Keratinocyte (primary cell): ENCODE measurements at regions not wholly inside any gene's neighbourhood (a gene's known extent, or its start where the extent isn't known, plus 50 kb on each side); places are given as distances from the start of the nearest gene placed in this dataset.

Experiments
- DNase-seq: peaks from one replicate; pipeline ENCODE4 v3.0.0-alpha.2; 2011; ENCODE audit warnings: low read depth, missing footprints, low spot score
- FAIRE-seq: peaks from 2 replicates; lab custom pipeline; 2011; peaks lifted over from hg19 to GRCh38; lab: Jason Lieb, UNC
- H2AFZ ChIP-seq: 2 replicates; pipeline ENCODE4 v1.6.0; 2012; ENCODE audit warnings: low read length, control low read depth, inconsistent platforms; ENCODE audit not compliant: control insufficient read depth
- H3K27ac ChIP-seq: 2 replicates; pipeline ENCODE4 v1.5.1; 2011; ENCODE audit warnings: low read length; ENCODE audit not compliant: control insufficient read depth, insufficient read depth
- H3K27me3 ChIP-seq: 3 replicates; pipeline ENCODE4 v1.6.0; 2011; ENCODE audit warnings: low read length; ENCODE audit not compliant: control insufficient read depth, insufficient read depth; ENCODE audit errors: extremely low read depth
- H3K36me3 ChIP-seq, 2 experiments: 2 replicates in 1 of 2; 3 replicates in 1 of 2; pipeline ENCODE4 v1.5.1; 2011; ENCODE audit warnings: low read length in 2 of 2, mild to moderate bottlenecking in 1 of 2; ENCODE audit not compliant: control insufficient read depth in 2 of 2, insufficient read depth in 2 of 2; ENCODE audit errors: extremely low read depth in 1 of 2
- H3K4me1 ChIP-seq: 3 replicates; pipeline ENCODE4 v1.5.1; 2011; ENCODE audit warnings: low read length; ENCODE audit not compliant: control insufficient read depth, insufficient read depth; ENCODE audit errors: extremely low read depth
- H3K4me2 ChIP-seq: 3 replicates; pipeline ENCODE4 v1.6.0; 2011; ENCODE audit warnings: low read depth, low read length; ENCODE audit not compliant: control insufficient read depth, insufficient read depth; ENCODE audit errors: extremely low read depth
- H3K4me3 ChIP-seq, 3 experiments: fragments of 200-600 bp in 1 of 3; sonication (generic) in 1 of 3; 2 replicates in 2 of 3; 3 replicates in 1 of 3; pipeline ENCODE4 v1.5.1; 2011 to 2016; ENCODE audit warnings: low read length in 3 of 3, mild to moderate bottlenecking in 3 of 3, control low read depth in 2 of 3, inconsistent platforms in 1 of 3, low read depth in 1 of 3, mixed read lengths in 1 of 3, mixed run types in 1 of 3, moderate library complexity in 1 of 3; ENCODE audit not compliant: control insufficient read depth in 2 of 3, insufficient read depth in 2 of 3; ENCODE audit errors: extremely low read depth in 1 of 3
- H3K79me2 ChIP-seq: 2 replicates; pipeline ENCODE4 v1.6.0; 2012; ENCODE audit warnings: low read length; ENCODE audit not compliant: control insufficient read depth, insufficient read depth
- H3K9ac ChIP-seq: 3 replicates; pipeline ENCODE4 v1.6.0; 2011; ENCODE audit warnings: low read length; ENCODE audit not compliant: control insufficient read depth, insufficient read depth; ENCODE audit errors: extremely low read depth
- H3K9me1 ChIP-seq: 3 replicates; pipeline ENCODE4 v1.6.0; 2011; ENCODE audit warnings: low read length; ENCODE audit not compliant: control insufficient read depth, insufficient read depth; ENCODE audit errors: extremely low read depth
- H3K9me3 ChIP-seq: 2 replicates; pipeline ENCODE4 v1.5.1; 2012; ENCODE audit warnings: low read depth, low read length; ENCODE audit not compliant: control insufficient read depth
- H4K20me1 ChIP-seq: 3 replicates; pipeline ENCODE4 v1.6.0; 2011; ENCODE audit warnings: low read length; ENCODE audit not compliant: control insufficient read depth, insufficient read depth; ENCODE audit errors: extremely low read depth
- CTCF ChIP-seq, 3 experiments: IDR thresholded peaks in 1 of 3; conservative IDR thresholded peaks in 1 of 3; optimal IDR thresholded peaks in 1 of 3; 2 replicates in 2 of 3; 3 replicates in 1 of 3; pipeline versions ENCODE3 to v1.5.1; 2011; ENCODE audit warnings: low read length in 3 of 3, mild to moderate bottlenecking in 3 of 3, moderate library complexity in 2 of 3, control low read depth in 1 of 3, inconsistent platforms in 1 of 3; ENCODE audit not compliant: insufficient read depth in 2 of 3; ENCODE audit errors: extremely low read depth in 1 of 3
- EZH2 ChIP-seq: IDR thresholded peaks from one replicate; pipeline ENCODE4 v1.6.1; 2012; ENCODE audit warnings: inconsistent platforms, mild to moderate bottlenecking, low read length, moderate library complexity
- dilution Hi-C: fragments of 300-500 bp; cut with MboI; formaldehyde crosslinking; loops from one replicate; pipeline ENCODE4 v1.7.0; 2020; ENCODE audit warnings: low sequenced_read_pairs; ENCODE audit not compliant: extremely low pct_ligation_motif_present

- no peak overlapping the region for H3K9ac ChIP-seq
- H3K27ac ChIP-seq = no peak overlapping the region
- H3K4me1 ChIP-seq = peaks cover 2% of the 10 kb centered on the region
- no peak overlapping the region for H3K4me2 ChIP-seq
- dilution Hi-C loops = no loop called here
- H3K79me2 ChIP-seq = no peaks in the 10 kb centered on the region
- no peaks in the 10 kb centered on the region for H4K20me1 ChIP-seq
- H3K36me3 ChIP-seq = no peaks in the 10 kb centered on the region
- no peak for DNase-seq
- TF ChIP-seq CTCF (optimal IDR thresholded peaks at IDR 0.05 in 1 of 3, IDR thresholded peaks at IDR 0.05 in 1 of 3, conservative IDR thresholded peaks at IDR 0.05 in 1 of 3; ENCODE audit: extremely low read depth in 1 of 3, insufficient read depth in 2 of 3, low read length in 3 of 3) (no peak), EZH2 (no peak)
- H3K27me3 ChIP-seq = no peaks in the 10 kb centered on the region
- no peaks in the 10 kb centered on the region for H3K9me1 ChIP-seq
- no peak overlapping the region for H3K4me3 ChIP-seq
- no peaks in the 10 kb centered on the region for H3K9me3 ChIP-seq
- FAIRE-seq = no peak
- H2AFZ ChIP-seq = no peak overlapping the region
Measured at GRCh38 chr6:25186919-25187318, 92.3 kb upstream of the CARMIL1 start.

DNA sequence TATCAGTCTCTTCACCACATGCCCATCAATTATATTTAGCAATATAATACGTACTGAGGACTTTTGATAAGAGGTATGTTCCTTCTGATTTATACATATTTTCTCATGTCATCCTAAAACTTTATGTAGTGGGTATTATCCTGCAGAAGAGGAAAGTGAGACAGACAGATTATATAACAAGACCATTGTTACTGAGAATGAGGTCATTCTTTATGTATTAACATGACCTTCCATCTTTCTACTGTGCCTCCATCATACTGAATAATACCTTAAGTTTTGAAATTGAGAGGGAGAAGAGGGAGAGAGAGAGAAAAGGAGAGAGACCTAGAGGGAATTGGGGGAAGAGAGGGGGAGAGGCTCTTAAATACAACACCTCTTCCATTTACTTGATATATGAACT, 90.9 kb upstream of the CARMIL1 start:
- Histone ChIP-seq H3K4me2 (no peak overlapping the region), H3K9me3 (no peaks in the 10 kb centered on the region), H2AFZ (no peak overlapping the region), H3K4me3 (no peak overlapping the region), H3K4me1 (peaks cover 10% of the 10 kb centered on the region), H3K36me3 (no peaks in the 10 kb centered on the region), H3K9me1 (no peaks in the 10 kb centered on the region), H3K27me3 (no peaks in the 10 kb centered on the region), H4K20me1 (no peaks in the 10 kb centered on the region), H3K27ac (no peak overlapping the region), H3K79me2 (no peaks in the 10 kb centered on the region), H3K9ac (no peak overlapping the region)
- no peak for FAIRE-seq
- dilution Hi-C loops = no loop called here
- TF ChIP-seq EZH2 = no peak
- no peak for TF ChIP-seq CTCF (optimal IDR thresholded peaks at IDR 0.05 in 1 of 3, IDR thresholded peaks at IDR 0.05 in 1 of 3, conservative IDR thresholded peaks at IDR 0.05 in 1 of 3; ENCODE audit: extremely low read depth in 1 of 3, insufficient read depth in 2 of 3, low read length in 3 of 3)
- DNase-seq = no peak
